ENCODE measurements at regions not wholly inside any gene's neighbourhood (a gene's known extent, or its start where the extent isn't known, plus 50 kb on each side); places are given as distances from the start of the nearest gene placed in this dataset.

DNA sequence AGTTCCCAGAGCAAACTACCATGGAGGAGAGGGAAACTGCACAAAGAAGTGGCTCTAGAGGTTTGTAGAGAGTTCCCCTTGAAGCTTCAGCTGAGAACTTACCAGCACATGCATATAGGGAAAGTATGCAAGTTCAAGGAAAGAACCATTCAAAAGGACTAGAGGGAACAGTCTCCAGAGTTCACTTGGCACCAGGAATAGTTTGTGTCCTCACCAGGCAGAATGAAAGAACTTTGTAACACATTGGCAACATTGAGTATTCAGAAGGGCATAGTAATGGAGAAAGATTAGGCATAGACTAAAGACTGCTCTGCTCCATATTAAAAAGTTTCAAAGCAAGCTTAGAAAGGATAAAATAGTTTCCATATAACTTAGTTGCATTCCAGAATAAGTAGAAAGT, 155.4 kb upstream of the TOM1L1 start:
- DNase-seq: no peak

DNA sequence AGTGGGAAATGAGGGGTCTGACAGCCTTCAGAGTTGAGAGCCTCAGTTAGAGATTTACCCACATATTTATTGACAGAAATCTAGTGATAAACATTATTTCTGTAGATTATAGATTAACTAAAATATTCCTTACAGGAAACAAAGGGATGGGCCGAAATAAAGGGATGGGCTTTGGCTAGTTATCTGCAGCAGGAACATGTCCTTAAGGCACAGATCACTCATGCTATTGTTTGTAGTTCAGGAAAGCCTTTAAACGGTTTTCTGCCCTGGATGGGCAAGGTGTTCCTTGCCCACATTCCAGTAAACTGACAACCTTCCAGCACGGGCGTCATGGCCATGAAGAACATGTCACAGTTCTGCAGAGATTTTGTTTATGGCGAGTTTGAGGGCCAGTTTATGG, 154.8 kb upstream of the TOM1L1 start:
- DNase-seq: no peak

DNA sequence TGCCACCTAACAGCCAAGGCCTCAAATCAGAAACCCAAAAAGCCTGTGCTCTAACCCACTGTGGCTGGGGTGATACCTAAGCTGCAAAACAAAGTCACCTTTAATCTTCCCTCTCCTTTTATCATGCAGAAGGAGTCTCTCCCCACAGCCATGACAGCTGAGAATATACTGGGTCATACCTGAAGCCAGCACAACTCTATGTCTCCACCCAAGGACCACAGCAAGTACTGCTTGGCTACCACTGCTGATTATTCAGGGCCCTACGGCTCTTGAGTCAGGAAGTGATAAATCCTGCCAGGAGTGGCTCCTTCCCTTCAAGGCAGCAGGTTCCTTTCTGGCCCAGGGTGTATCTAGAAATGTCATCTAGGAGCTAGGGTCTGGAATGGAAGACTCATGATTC, 151.5 kb upstream of the TOM1L1 start:
- DNase-seq: no peak

DNA sequence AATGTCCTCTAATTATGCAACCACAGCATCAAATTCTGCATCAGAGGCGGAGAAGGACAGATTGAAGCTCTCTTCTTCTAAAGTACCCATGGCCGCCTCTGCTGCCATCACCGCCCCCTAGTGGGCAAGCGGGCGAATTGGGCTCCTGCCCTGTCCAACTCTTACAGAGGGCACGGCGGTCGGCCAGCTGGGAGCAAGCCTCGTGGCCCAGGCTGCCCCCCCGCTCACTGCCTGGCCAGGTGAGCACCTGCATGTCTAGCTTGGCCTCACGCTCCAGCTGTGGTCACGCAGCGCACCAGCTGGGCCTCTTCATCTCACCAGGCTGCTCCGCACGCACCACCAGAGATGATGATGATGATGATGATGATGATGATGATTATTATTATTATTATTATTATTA, 146.1 kb upstream of the TOM1L1 start:
- no peak for DNase-seq

DNA sequence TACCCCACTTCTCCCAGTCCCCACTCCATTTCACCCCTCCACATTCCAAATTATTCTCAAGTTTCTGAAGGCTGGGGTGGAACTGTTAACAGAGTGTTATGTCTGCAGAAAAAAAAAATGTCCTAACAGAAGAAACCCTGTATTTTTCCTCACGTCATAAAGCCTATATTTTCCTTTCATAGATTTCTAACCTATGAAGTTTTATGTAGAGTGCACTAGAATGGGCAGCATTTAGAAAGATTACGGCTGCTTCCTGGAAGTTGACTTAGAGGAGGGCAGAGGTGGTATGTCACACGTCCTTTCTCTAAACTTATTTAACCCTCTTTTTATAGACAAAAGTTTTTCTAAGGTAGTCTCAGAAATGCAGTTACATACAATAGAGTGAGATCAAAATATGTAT, 139.8 kb upstream of the TOM1L1 start:
- no peak for DNase-seq

DNA sequence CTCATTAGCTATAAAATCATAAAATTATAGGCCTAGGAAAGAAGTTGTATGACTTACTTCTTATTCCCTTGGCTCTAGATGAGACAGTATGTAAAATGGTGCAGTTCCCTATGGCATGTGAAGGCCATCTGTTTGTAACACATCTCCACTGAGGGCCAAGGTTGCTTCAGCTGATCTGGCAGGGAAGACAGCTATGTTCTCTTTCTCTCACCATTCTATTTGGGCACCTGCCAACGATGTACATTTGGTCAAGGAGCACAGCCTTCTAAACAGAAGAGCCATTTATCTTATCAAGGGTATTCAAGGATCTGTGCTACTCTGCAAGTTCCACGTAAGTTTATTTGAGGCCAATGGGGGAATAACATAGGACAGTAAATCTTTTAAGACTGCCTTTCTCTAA, 129.8 kb upstream of the TOM1L1 start:
- no peak for DNase-seq

DNA sequence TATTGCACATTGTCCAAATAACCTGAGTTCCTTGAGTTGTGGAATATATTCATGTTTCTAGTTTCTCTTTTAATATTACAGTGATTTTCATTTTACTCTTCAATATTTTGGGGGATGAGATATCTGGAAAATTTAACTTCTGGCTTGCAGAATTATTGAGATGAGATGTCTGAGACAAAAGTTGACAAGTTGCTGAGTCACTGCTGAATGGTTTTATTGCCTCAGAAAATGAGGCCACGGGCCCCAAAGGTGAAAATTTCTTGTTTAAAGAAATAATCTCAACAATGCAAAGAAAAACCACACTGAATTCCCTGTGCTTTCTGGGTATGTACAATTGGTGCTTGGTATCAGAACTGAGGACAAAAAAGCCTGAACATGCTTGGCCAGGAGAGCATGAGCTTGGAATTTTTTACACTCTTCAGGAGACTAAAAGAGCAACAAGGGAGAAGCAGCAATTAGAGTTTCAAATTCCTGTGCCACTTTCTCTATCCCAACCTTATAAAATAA, 129.2 kb upstream of the TOM1L1 start:
- no peak for DNase-seq

DNA sequence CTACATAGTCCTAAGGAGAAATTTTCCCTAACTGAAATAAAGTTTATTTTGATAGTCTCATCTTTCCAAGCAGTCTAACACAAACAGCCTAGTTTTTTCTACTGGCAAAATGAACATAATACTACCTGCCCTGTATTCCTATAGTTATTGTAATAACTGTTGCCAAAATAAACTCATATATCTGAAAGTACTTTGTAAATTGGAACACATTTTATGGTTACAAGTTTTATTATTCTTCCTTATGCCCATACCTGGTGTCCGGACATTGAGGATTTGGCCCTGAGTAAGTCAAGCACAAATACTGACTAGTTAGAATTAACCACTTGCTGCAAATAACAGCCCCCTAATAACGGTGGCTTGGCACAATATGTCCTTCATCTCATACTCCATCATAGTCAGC, 120.4 kb upstream of the TOM1L1 start:
- no peak for DNase-seq

DNA sequence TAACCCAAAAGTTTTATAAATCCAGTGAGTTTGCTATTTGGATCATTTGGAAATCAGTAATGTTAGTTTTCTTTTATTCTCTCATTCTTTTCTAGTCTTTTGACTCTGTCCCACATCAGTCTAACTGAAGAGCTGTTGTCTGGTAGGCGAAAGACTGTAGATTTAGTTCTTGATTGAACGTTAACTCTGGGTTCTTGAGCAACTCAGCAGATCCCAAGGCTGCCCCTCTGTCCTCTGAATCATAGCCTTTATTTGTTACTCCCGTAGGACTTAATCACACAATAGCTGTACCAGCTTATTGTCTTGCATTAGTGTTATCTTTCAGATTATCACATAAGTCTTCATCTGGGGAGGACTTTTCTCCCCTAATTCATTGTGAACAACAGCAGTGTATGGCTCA, 119.3 kb upstream of the TOM1L1 start:
- DNase-seq: no peak

DNA sequence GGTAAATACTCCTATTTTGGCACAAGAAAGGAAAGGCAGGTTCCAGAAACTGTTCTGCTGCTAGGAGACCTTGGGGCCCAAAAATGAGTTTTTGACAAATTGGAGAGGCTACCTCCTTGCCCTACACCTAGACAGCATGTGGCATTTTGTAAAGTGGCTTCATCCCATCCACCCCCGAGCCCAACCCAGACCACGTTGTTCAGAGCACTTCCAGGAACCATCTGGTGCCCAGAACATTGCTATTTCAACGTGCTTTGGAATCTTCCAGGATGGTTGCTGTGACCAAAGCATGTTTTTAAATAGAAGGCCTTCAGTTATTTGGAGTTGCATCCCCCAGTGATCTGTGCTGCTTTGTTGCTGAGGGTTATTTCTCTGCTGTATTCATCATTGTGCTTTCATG, 116.3 kb upstream of the TOM1L1 start:
- DNase-seq: no peak

DNA sequence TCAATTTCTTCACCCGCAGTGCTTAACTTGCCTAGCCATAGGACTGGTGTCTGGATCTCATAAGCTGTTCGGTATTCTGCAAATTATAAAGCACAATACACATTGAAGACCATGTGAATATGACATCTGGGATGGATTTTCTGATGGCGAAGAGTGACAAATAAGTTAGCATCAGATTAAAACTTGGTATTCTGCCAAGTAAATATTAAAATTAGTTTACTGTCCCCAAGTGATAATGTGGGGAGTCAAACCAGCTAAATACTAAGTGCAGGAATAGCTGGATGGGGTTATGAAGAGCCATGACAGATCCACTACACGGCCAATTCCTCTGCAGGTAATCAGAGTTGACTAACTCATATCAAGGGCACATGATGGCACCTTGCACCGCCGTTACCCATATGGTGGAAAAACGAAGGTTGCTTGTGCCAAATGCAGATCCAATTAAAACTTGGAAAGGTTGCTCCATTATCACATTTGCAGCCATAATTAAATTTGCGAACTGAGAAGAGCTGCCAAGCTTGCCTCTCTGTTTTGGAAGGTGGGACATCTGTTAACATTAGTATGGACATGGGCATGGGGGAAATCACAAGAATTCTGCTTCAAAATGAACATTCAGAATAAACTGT, 114.9 kb upstream of the TOM1L1 start:
- peak; percentile 39 for DNase-seq

DNA sequence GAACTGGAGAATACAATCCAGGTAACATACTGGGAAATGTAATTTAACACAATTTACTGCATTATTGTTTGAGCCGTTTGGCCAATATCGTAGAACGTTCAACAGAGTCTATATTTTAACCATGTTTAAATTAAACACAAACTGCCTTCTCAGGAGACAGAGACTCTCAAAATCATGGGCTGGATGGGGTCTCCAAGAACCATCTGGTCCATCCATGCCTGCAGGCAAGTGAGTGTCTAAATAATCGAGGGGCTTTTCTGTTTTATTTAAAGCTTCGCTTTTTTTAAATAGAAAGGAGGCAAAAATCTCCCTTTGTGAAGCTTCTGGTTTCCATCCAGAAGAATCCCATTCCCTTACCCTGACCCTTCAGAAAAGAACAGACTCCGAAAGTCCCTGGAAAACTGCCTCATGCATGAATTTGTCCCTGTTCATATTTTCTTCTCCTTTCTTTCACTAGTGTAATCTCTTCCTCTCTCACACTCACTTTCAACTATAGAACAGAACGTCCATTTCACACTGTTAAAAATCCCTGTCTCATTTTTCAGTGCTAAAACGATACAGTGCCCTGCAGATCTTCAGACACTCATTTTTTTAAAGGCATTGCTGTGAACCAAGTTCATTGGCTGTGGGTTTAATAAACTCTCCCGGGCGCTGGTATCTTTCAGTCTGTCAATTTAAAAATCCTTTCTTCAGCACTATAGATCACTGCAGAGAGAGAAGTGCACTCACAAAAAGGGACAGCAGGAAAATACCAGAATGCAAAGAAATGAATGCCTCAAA, 111.4 kb upstream of the TOM1L1 start:
- no peak for DNase-seq

DNA sequence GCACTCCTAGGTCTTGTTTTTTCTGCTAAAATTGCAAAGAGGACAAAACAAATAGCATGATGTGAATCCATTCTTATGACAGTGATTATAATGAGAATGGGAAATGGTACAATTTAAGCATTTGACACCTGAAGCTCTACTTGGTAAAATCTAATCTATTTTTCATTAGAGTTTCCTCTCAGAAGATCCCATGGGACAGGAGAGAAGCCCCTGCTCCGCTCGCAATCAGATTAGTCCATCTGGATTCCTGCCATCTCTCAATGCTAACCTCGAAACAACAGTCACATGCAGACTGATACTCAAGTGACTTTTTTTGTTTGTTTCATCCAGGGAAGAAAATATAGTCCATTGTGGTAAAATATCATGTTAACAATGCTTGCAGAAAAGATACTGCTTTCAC, 107.4 kb upstream of the TOM1L1 start:
- DNase-seq: no peak

DNA sequence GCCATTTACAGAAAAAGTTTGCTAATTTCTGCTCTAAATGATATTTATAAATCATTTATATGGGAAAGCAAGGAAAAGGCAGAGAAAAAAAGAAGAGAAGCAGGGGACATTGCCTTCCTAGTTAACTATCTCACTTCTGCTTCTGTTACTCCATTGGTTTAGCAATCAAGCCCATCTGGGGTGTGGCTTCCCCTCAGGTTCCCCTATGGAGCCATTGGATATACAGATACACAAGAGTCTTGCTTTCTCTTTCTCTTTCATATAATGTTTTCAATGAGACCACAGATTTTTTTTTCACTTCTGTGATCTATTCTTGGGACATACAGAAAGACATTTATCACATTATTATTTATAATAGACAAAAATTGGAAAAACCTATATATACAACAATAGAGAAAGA, 105.6 kb upstream of the TOM1L1 start:
- DNase-seq: no peak

DNA sequence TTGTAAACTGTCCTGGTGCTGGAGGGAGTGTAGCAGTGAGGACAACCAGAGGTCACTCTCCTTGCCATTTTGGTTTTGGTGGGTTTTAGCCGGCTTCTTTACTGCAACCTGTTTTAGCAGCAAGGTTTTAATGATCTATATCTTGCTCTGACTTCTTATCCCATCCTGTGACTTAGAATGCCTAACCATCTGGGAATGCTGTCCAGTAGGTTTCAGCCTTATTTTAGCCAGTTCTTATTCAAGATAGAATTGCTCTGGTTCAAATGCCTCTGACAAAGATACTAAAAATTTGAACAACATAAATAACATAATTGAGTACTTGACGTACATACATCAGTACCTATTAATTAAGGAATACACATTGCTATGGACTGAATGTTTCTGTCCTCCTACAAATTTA, 93.3 kb upstream of the TOM1L1 start:
- DNase-seq: no peak

DNA sequence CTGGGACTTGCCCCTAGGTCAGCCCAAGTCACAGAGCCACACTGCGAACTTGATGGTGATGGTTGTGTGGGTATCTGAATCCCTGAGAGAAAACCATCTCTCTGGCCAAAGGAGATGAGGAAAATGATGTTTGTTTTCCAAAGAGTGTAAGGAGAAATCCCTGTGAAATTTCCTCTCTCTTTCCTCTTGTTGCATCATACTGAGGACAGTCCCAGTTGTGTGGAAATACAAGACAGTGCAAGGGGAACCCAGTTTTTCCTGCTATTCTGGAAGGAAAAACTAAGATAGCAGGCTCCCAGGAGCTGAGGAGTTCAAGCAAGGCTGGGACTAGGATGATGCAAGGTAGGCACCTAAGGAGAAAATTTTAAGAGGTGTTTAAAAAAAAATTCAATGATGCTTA, 86.8 kb upstream of the TOM1L1 start:
- no peak for DNase-seq

DNA sequence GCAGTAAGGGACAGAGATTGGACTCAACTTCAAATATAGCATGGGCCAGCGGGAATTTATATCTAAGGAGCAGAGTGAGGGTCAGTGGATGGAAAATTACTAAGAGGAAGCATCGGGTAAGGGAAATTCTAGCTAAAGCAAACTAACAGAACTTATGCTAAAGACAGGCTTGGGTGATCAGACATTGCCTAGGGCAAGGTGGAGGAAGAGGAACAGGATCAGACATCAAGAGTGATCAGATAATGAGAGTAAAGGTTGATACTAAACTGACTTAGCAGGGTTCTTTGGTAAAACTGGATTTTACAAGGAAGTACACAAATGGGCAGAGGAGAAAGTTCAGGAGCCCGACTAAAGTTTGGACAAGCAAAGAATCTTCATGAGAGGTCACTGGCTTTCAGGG, 86.3 kb upstream of the TOM1L1 start:
- no peak for DNase-seq

DNA sequence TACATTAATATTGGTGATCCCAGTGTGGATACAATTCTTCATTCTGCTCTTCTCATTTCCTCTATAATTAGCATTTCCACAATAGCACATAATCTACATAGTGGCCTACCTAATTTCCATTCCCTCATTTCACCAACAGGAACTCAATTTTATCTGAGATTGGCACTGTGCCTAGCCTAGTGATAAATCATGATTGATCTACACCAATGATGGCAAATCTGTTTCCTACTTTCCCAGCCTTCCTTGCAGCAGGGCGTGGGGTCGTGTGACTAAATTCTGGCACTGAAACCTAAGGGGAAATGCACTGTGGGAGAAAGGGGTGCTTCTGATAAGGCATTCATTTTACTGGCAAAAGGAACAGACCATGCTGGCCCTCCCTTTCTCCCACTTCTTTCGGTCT, 66.6 kb upstream of the TOM1L1 start:
- no peak for DNase-seq

DNA sequence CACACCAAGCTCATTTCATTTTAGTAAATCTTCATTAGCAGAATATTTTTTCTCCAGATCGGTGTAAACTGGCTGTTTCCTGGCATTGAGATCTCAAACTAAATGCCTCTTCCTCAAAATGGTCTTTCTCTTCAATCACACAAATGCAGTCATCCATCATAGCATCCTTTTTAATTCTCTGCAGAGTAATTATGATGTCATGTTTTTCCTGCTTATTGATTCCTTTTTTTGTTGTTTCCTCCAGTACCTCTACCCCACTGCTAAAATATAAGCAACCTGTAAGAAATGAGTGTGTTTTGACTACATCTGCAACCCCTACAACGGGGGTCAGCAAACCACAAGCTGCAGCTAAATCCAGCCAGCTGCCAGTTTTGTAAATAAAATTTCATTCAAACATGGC, 65.6 kb upstream of the TOM1L1 start:
- no peak for DNase-seq

DNA sequence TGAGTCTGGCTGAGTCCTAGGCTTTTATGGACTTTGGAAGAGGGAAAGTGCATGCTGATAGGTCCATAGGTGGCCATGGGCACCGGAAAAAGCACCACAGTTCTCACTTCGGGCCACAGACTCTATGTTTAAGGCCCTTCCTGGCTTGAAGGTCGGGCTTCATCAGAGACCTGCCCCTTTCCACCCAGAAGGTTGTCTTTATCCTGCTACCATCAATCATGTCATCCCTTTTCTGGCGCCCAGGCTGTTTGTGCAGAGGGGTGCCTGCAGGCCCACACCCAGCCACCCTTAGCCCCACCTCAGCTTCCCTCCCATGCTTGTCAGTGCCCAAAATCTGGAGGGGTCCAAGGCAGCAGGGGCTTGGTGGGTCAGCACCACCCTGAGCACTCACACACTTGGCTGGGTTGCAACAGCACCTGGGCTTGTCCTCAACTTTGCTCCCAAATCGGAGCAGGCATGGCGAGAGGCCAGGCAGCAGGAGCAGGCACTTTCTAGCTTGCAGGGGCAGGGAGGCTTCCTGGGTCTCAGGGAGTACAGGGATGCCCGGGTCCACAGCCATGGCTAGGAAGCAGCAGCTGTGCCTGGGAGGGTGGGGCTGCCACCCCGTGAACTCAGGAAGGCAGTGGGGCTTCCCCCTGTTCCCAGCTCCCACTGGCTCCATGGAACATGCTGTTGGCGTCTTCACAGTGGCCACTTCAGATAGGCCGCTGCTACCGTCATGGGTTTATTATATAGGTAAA, 63.8 kb upstream of the TOM1L1 start:
- DNase-seq: no peak

DNA sequence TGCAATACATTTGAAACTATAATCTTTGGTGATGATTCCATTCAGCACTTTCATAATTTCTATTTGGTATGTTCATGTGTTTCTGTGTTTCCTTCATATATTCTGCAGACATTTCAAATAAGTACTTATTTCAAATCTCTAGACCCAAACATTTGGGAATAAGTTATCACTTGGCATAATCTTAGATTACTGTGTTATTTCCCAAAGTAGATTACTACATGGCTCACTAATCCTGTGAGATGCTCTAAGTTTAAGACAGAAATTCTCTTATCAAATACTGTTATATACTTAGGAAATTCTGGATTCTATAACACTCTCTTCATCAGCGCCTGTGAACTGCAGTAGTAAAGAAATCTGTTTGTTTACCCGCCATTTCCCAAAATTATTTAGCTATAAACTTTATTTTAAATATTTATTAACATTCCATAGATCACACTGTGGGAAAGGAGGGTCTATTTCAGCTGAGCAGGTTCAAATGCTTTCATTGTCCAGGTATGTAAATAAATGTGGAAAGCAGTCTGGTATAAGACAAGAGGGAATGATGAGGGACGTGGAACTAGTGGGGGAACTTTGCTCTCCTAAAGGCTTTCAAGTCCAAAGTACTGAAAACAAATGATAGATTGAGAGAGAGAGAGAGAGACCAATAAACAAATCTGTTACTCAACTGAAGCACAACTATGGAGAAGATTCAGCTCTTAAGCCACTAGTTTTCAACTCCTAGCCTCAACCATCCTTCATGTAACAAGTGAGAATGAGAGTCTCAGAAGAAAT, 61.8 kb upstream of the TOM1L1 start:
- DNase-seq: no peak

DNA sequence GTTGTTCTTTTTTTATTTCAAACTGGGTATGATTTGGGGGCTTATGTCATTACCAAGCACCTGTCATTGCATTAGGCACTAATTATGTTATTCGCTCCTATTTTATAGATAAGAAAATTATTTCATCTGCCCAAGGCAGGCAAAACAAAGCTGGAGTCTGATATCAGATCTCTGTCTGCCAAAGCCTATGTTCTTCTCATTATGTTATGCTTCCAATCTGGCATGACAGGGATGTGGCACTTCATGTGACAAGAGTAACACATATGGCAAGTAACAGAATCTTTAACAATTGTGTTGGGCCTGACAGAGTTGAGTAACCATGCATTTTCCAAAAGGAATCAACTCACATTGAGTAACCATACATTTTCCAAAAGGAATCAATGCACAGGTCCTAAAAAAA, 61.2 kb upstream of the TOM1L1 start:
- DNase-seq: no peak

DNA sequence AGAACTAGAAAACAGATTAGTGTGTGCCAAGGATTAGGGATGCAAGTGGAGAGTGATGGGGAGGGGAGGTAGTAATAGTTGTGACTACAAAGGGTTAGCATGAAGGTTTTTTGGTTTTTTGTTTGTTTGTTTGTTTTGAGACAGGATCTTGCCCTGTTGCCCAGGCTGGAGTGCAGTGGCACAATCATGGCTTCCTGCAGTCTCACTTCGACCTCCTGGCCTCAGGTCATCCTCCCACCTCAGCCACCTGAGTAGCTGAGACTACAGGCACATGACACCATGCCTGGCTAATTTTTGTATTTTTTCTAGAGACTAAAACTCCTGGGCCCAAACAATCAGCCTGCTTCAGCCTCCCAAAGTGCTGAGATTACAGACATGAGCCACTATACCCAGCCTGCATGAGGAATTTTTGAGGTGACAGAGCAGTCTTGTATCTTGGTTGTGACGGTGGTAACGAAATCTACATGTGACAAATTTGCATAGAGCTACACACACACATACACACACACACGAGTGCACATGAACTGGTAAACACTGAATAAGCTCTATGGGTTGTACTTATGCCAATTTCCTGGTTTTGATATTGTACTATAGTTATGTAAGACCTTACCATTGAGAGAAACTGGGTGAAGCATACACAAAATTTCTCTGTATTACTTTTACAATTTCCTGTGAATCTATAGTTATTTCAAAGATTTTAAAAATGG, 59.6 kb upstream of the TOM1L1 start:
- no peak for DNase-seq

All from DMS 273 treated with DMSO at 0.1 percent for 48 hours (cell line).